H9 (cell line): ENCODE measurements at regions not wholly inside any gene's neighbourhood (a gene's known extent, or its start where the extent isn't known, plus 50 kb on each side); places are given as distances from the start of the nearest gene placed in this dataset.

Experiments used
- DNase-seq: peaks from one replicate; pipeline ENCODE4 v3.0.0-alpha.2; 2017
- H2AFZ ChIP-seq: one replicate; pipeline ENCODE4 v1.6.1; 2013; ENCODE audit warnings: mild to moderate bottlenecking, low read length, control low read depth, moderate library complexity
- H2AK5ac ChIP-seq: 2 replicates; pipeline ENCODE4 v1.6.1; 2013; ENCODE audit warnings: low read length, control low read depth, mixed read lengths; ENCODE audit not compliant: insufficient read length
- H2BK120ac ChIP-seq: one replicate; pipeline ENCODE4 v1.6.1; 2013; ENCODE audit warnings: low read depth, mild to moderate bottlenecking, low read length, control low read depth, inconsistent platforms; ENCODE audit not compliant: poor library complexity, severe bottlenecking
- H2BK12ac ChIP-seq: 2 replicates; pipeline ENCODE4 v1.6.1; 2013; ENCODE audit warnings: low read length, control low read depth, mixed read lengths, low read depth; ENCODE audit not compliant: insufficient read length
- H2BK15ac ChIP-seq: 2 replicates; pipeline ENCODE4 v1.6.1; 2013; ENCODE audit warnings: low read depth, low read length, control low read depth
- H2BK20ac ChIP-seq: one replicate; pipeline ENCODE4 v1.6.1; 2013; ENCODE audit warnings: low read depth, mild to moderate bottlenecking, low read length, control low read depth, inconsistent platforms; ENCODE audit not compliant: poor library complexity, severe bottlenecking
- H2BK5ac ChIP-seq: 2 replicates; pipeline ENCODE4 v1.6.1; 2013; ENCODE audit warnings: low read length, control low read depth, mixed read lengths; ENCODE audit not compliant: insufficient read length
- H3K14ac ChIP-seq: 2 replicates; pipeline ENCODE4 v1.6.1; 2013; ENCODE audit warnings: low read length, control low read depth; ENCODE audit not compliant: insufficient read depth
- H3K18ac ChIP-seq: 2 replicates; pipeline ENCODE4 v1.6.1; 2013; ENCODE audit warnings: low read depth, mild to moderate bottlenecking, mixed read lengths, low read length, control low read depth; ENCODE audit not compliant: insufficient read length
- H3K23ac ChIP-seq: 2 replicates; pipeline ENCODE4 v1.6.1; 2013; ENCODE audit warnings: low read length, control low read depth, mixed read lengths, low read depth; ENCODE audit not compliant: insufficient read length
- H3K23me2 ChIP-seq: 2 replicates; pipeline ENCODE4 v1.6.1; 2013; ENCODE audit warnings: low read depth, mild to moderate bottlenecking, mixed read lengths, low read length, control low read depth; ENCODE audit not compliant: insufficient read length, poor library complexity, severe bottlenecking
- H3K27ac ChIP-seq: 2 replicates; pipeline ENCODE4 v1.5.1; 2013; ENCODE audit warnings: low read length, control low read depth, mixed read lengths, low read depth; ENCODE audit not compliant: insufficient read length
- H3K27me3 ChIP-seq: 2 replicates; pipeline ENCODE4 v1.6.1; 2013; ENCODE audit warnings: low read length, control low read depth, inconsistent platforms; ENCODE audit not compliant: insufficient read depth
- H3K4ac ChIP-seq: 2 replicates; pipeline ENCODE4 v1.6.1; 2013; ENCODE audit warnings: low read depth, mild to moderate bottlenecking, control low read depth, inconsistent platforms, low read length, moderate library complexity
- H3K4me1 ChIP-seq: 2 replicates; pipeline ENCODE4 v1.6.1; 2013; ENCODE audit warnings: low read length, control low read depth, inconsistent platforms; ENCODE audit not compliant: insufficient read depth
- H3K4me2 ChIP-seq: 2 replicates; pipeline ENCODE4 v1.6.1; 2013; ENCODE audit warnings: low read length, control low read depth, mixed read lengths; ENCODE audit not compliant: insufficient read length, insufficient read depth
- H3K56ac ChIP-seq: 2 replicates; pipeline ENCODE4 v1.6.1; 2013; ENCODE audit warnings: low read depth, mild to moderate bottlenecking, mixed read lengths, low read length, control low read depth; ENCODE audit not compliant: insufficient read length
- H3K79me1 ChIP-seq: 2 replicates; pipeline ENCODE4 v1.6.1; 2013; ENCODE audit warnings: low read depth, mild to moderate bottlenecking, moderate library complexity, low read length, control low read depth, inconsistent platforms; ENCODE audit not compliant: insufficient read depth, poor library complexity, severe bottlenecking
- H3K79me2 ChIP-seq: 2 replicates; pipeline ENCODE4 v1.6.1; 2013; ENCODE audit warnings: low read length, control low read depth, inconsistent platforms; ENCODE audit not compliant: insufficient read depth
- H3K9ac ChIP-seq: 2 replicates; pipeline ENCODE4 v1.6.1; 2013; ENCODE audit warnings: low read length, control low read depth, mixed read lengths; ENCODE audit not compliant: insufficient read length; ENCODE audit errors: extremely low read depth
- H3K9me3 ChIP-seq: one replicate; pipeline ENCODE4 v1.6.1; 2013; ENCODE audit warnings: low read depth, low read length, inconsistent platforms; ENCODE audit not compliant: control insufficient read depth
- H3T11ph ChIP-seq: one replicate; pipeline ENCODE4 v1.6.1; 2013; ENCODE audit warnings: mild to moderate bottlenecking, low read length, control low read depth, inconsistent platforms
- H4K20me1 ChIP-seq: one replicate; pipeline ENCODE4 v1.6.1; 2013; ENCODE audit not compliant: control insufficient read depth, insufficient read length, insufficient read depth
- H4K5ac ChIP-seq: 2 replicates; pipeline ENCODE4 v1.6.1; 2013; ENCODE audit warnings: low read depth, mild to moderate bottlenecking, mixed read lengths, low read length, control low read depth; ENCODE audit not compliant: insufficient read length
- H4K8ac ChIP-seq: replicated peaks from 2 replicates; pipeline ENCODE4 v1.6.1; 2013; ENCODE audit warnings: low read length, control low read depth, mixed read lengths, low read depth; ENCODE audit not compliant: insufficient read length
- H4K91ac ChIP-seq: 2 replicates; pipeline ENCODE4 v1.6.1; 2013; ENCODE audit warnings: low read depth, mild to moderate bottlenecking, moderate library complexity, mixed read lengths, low read length, control low read depth; ENCODE audit not compliant: insufficient read length
- H3K27ac Mint-ChIP-seq, 3 experiments: 2 replicates in 2 of 3; 3 replicates in 1 of 3; pipeline ENCODE4 v1.8.0; 2020 to 2021; ENCODE audit warnings: mixed read lengths in 3 of 3, mild to moderate bottlenecking in 1 of 3, moderate library complexity in 1 of 3
- H3K27me3 Mint-ChIP-seq: 2 replicates; pipeline ENCODE4 v1.8.0; 2021; ENCODE audit warnings: low read depth, mild to moderate bottlenecking, moderate library complexity, mixed read lengths
- H3K36me3 Mint-ChIP-seq, 3 experiments: 2 replicates in 2 of 3; 3 replicates in 1 of 3; pipeline ENCODE4 v1.8.0; 2020 to 2021; ENCODE audit warnings: low read depth in 3 of 3, mixed read lengths in 3 of 3; ENCODE audit not compliant: insufficient read depth in 1 of 3
- H3K4me1 Mint-ChIP-seq, 2 experiments: 2 replicates each; pipeline ENCODE4 v1.8.0; 2020; ENCODE audit warnings: mixed read lengths in 2 of 2
- H3K4me3 Mint-ChIP-seq, 2 experiments: 2 replicates in 1 of 2; 3 replicates in 1 of 2; pipeline ENCODE4 v1.8.0; 2020 to 2021; ENCODE audit warnings: mild to moderate bottlenecking in 2 of 2, mixed read lengths in 2 of 2, moderate library complexity in 1 of 2
- H3K9me3 Mint-ChIP-seq, 2 experiments: 2 replicates in 1 of 2; 3 replicates in 1 of 2; pipeline ENCODE4 v1.8.0; 2020; ENCODE audit warnings: mild to moderate bottlenecking in 2 of 2, mixed read lengths in 2 of 2, moderate library complexity in 1 of 2
- CTCF ChIP-seq: fragments of 200-600 bp; sonication (generic); conservative IDR thresholded peaks from 3 replicates; pipeline ENCODE4 v1.8.0; 2021; ENCODE audit warnings: antibody characterized with exemption, mild to moderate bottlenecking

- Histone ChIP-seq H4K5ac (no peak overlapping the region), H2BK20ac (no peak overlapping the region), H3K23ac (no peak overlapping the region), H2BK12ac (no peak overlapping the region), H3K79me2 (no peaks in the 10 kb centered on the region), H4K91ac (no peak overlapping the region), H3K18ac (no peak overlapping the region), H4K20me1 (no peaks in the 10 kb centered on the region), H3K4me1 (peaks cover 8% of the 10 kb centered on the region), H3K23me2 (no peaks in the 10 kb centered on the region), H3K4ac (no peak overlapping the region), H3K9me3 (no peaks in the 10 kb centered on the region), H3K4me2 (no peak overlapping the region), H3K79me1 (no peaks in the 10 kb centered on the region), H2BK15ac (no peak overlapping the region), H2BK5ac (no peak overlapping the region), H3K27ac (no peak overlapping the region), H3K14ac (no peak overlapping the region), H4K8ac (no peak overlapping the region), H2BK120ac (no peak overlapping the region), H2AK5ac (no peak overlapping the region), H3K56ac (no peak overlapping the region), H3K9ac (no peak overlapping the region), H3T11ph (no peak overlapping the region), H3K27me3 (no peaks in the 10 kb centered on the region), H2AFZ (no peak overlapping the region)
- Mint-ChIP-seq H3K4me1 (peaks cover 20 to 21% of the 10 kb centered on the region in 2 experiments), H3K27ac (no peak overlapping the region), H3K36me3 (peaks cover 0 to 1% (median 0%) of the 10 kb centered on the region in 3 experiments; a peak in 1 of 7 replicates), H3K9me3 (no peaks in the 10 kb centered on the region), H3K4me3 (no peak overlapping the region), H3K27me3 (no peaks in the 10 kb centered on the region; the same call in none of the 2 replicates)
- no peak for DNase-seq
- TF ChIP-seq CTCF: no peak
These were observed 406.9 kb upstream of the ADAMTS9 start for GRCh38 chr3:65094723-65095122.
